22Rv1 (cell line): ENCODE measurements at regions not wholly inside any gene's neighbourhood (a gene's known extent, or its start where the extent isn't known, plus 50 kb on each side); places are given as distances from the start of the nearest gene placed in this dataset.

ENCODE experiments used
- CTCF ChIP-seq: fragments of 450-650 bp; IDR thresholded peaks from 2 replicates; pipeline ENCODE4 v1.5.1; 2017; ENCODE audit warnings: mild to moderate bottlenecking
- ZFX ChIP-seq: fragments of 450-650 bp; IDR thresholded peaks from 2 replicates; pipeline ENCODE4 v1.6.1; 2017; ENCODE audit warnings: antibody characterized with exemption, borderline replicate concordance

GRCh38 chr11:37786214-37786755 is 1188.2 kb upstream of the RAG2 start:
- TF ChIP-seq CTCF (no peak), ZFX (no peak)
